K562 (cell line): ENCODE measurements at regions not wholly inside any gene's neighbourhood (a gene's known extent, or its start where the extent isn't known, plus 50 kb on each side); places are given as distances from the start of the nearest gene placed in this dataset.

Experiments
- CTCF ChIP-seq, 3 experiments: IDR thresholded peaks in 2 of 3; conservative IDR thresholded peaks in 1 of 3; 2 replicates each; pipeline ENCODE4 v1.5.1; 2011 to 2012; ENCODE audit warnings: low read length in 3 of 3, mild to moderate bottlenecking in 3 of 3, control low read depth in 2 of 3, improper control_type of control experiment in 1 of 3, inconsistent platforms in 1 of 3, low read depth in 1 of 3, mixed read lengths in 1 of 3, moderate library complexity in 1 of 3; ENCODE audit not compliant: insufficient read depth in 2 of 3
- PHF8 ChIP-seq: fragments of 200-600 bp; sonication (generic); IDR thresholded peaks from 2 replicates; pipeline ENCODE4 v1.6.1; 2012; ENCODE audit warnings: mixed run types, mild to moderate bottlenecking, inconsistent platforms, low read length, moderate library complexity, borderline replicate concordance

GRCh38 chr5:125603321-125603720 is 819.9 kb upstream of the GRAMD2B start:
- TF ChIP-seq CTCF (IDR thresholded peaks at IDR 0.05 in 2 of 3, conservative IDR thresholded peaks at IDR 0.05 in 1 of 3; ENCODE audit: insufficient read depth in 2 of 3, low read depth in 1 of 3, low read length in 3 of 3): no peak
- TF ChIP-seq PHF8: no peak
